ENCODE measurements at regions not wholly inside any gene's neighbourhood (a gene's known extent, or its start where the extent isn't known, plus 50 kb on each side); places are given as distances from the start of the nearest gene placed in this dataset.

DNA sequence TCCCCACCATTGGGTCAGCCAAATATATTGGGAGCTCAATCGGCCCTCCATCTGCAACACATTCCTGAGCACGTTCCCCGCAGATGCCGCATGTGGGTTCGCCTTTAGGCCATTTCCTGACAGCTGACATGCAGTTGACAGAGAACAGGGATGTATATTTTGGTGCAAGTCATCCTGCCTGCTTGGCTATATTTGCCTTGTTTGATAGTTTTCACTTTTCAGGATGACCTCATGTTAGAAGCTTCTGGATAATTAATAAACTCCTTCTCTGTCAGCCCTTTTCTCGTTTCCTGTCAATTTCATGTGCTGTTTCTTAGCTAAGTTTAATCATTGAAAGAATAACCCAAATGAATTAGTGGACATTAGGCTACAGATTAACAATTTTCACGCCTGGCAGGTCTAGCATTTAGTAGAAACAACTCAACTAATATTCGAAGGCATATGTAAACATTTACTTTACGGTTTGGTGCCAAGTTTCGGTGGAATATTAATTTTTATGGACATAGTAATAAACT is 105.8 kb upstream of the SLC5A12 start:
- peak; percentile 41 for DNase-seq (ENCODE audit: low read depth)
- H3K27ac Mint-ChIP-seq (ENCODE audit: unreplicated experiment): no peak overlapping the region

DNA sequence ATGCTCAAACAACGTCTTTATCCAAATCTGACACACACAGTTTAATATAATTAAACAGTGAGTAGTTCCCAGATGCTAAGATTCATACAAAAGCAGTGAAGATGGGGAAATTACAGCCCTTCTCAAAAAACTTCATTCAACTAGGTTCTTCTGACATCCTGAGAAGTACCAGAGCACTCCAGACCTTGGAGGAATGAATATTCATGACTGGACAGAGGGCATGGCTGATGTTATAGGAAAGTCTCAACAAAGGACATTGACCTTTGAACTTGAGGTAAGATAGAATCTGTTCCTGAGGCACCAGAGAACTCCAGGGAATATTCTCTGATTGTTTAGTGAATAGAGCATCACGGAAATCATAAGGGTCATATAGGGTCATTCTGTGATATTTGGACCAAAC is 106.4 kb upstream of the SLC5A12 start:
- DNase-seq (ENCODE audit: low read depth) (no peak), FAIRE-seq (no peak)
- Histone ChIP-seq H3K4me3 (ENCODE audit: insufficient read depth, low read depth, low read length) (no peak overlapping the region), H3K9me3 (ENCODE audit: insufficient read depth, low read depth, low read length) (peaks cover 6% of the 10 kb centered on the region), H3K79me2 (ENCODE audit: insufficient read depth, low read length) (no peaks in the 10 kb centered on the region), H2AFZ (ENCODE audit: low read depth, low read length) (no peak overlapping the region), H3K9ac (ENCODE audit: low read length) (no peak overlapping the region), H3K27me3 (ENCODE audit: insufficient read depth, low read length) (no peaks in the 10 kb centered on the region), H3K36me3 (ENCODE audit: insufficient read depth, low read length) (no peaks in the 10 kb centered on the region), H3K27ac (ENCODE audit: low read depth, low read length) (no peak overlapping the region), H4K20me1 (ENCODE audit: insufficient read depth, low read length) (no peaks in the 10 kb centered on the region), H3K4me2 (ENCODE audit: low read length) (no peak overlapping the region), H3K4me1 (ENCODE audit: insufficient read depth, low read length) (no peaks in the 10 kb centered on the region)
- no peak for TF ChIP-seq EZH2 (IDR thresholded peaks at IDR 0.05; ENCODE audit: insufficient read depth, low read length)
- TF ChIP-seq, protein P1, sequence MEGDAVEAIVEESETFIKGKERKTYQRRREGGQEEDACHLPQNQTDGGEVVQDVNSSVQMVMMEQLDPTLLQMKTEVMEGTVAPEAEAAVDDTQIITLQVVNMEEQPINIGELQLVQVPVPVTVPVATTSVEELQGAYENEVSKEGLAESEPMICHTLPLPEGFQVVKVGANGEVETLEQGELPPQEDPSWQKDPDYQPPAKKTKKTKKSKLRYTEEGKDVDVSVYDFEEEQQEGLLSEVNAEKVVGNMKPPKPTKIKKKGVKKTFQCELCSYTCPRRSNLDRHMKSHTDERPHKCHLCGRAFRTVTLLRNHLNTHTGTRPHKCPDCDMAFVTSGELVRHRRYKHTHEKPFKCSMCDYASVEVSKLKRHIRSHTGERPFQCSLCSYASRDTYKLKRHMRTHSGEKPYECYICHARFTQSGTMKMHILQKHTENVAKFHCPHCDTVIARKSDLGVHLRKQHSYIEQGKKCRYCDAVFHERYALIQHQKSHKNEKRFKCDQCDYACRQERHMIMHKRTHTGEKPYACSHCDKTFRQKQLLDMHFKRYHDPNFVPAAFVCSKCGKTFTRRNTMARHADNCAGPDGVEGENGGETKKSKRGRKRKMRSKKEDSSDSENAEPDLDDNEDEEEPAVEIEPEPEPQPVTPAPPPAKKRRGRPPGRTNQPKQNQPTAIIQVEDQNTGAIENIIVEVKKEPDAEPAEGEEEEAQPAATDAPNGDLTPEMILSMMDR (IDR thresholded peaks at IDR 0.05; ENCODE audit: insufficient read depth, low read depth, low read length): no peak
- H3K9me3 Mint-ChIP-seq (ENCODE audit: unreplicated experiment): peaks cover 15% of the 10 kb centered on the region
- H3K27ac Mint-ChIP-seq (ENCODE audit: unreplicated experiment): no peak overlapping the region
- peaks cover 2% of the 10 kb centered on the region for H3K36me3 Mint-ChIP-seq (ENCODE audit: low read depth, unreplicated experiment)
- H3K4me1 Mint-ChIP-seq (ENCODE audit: low read depth, unreplicated experiment): no peaks in the 10 kb centered on the region
- no peaks in the 10 kb centered on the region for H3K27me3 Mint-ChIP-seq (ENCODE audit: low read depth, unreplicated experiment)
- no peak overlapping the region for H3K4me3 Mint-ChIP-seq (ENCODE audit: unreplicated experiment)

More for the DNA sequence above, 105.8 kb upstream of the SLC5A12 start:
- H3K9me3 ChIP-seq (ENCODE audit: insufficient read depth, low read depth, low read length): peaks cover 6% of the 10 kb centered on the region
- no peak for FAIRE-seq
- Mint-ChIP-seq H3K27me3 (ENCODE audit: low read depth, unreplicated experiment) (no peaks in the 10 kb centered on the region), H3K9me3 (ENCODE audit: unreplicated experiment) (peaks cover 22% of the 10 kb centered on the region), H3K4me3 (ENCODE audit: unreplicated experiment) (no peak overlapping the region), H3K4me1 (ENCODE audit: low read depth, unreplicated experiment) (no peaks in the 10 kb centered on the region), H3K36me3 (ENCODE audit: low read depth, unreplicated experiment) (peaks cover 6% of the 10 kb centered on the region)
- no peak overlapping the region for H3K4me3 ChIP-seq (ENCODE audit: insufficient read depth, low read depth, low read length)
- H3K4me2 ChIP-seq (ENCODE audit: low read length): no peak overlapping the region
- H3K27me3 ChIP-seq (ENCODE audit: insufficient read depth, low read length): no peaks in the 10 kb centered on the region
- H4K20me1 ChIP-seq (ENCODE audit: insufficient read depth, low read length): no peaks in the 10 kb centered on the region
- H3K4me1 ChIP-seq (ENCODE audit: insufficient read depth, low read length): no peaks in the 10 kb centered on the region
- H3K9ac ChIP-seq (ENCODE audit: low read length): no peak overlapping the region
- H3K36me3 ChIP-seq (ENCODE audit: insufficient read depth, low read length): no peaks in the 10 kb centered on the region
- H2AFZ ChIP-seq (ENCODE audit: low read depth, low read length): no peak overlapping the region
- TF ChIP-seq, protein P1 (IDR thresholded peaks at IDR 0.05; ENCODE audit: insufficient read depth, low read depth, low read length): no peak
- no peak for TF ChIP-seq EZH2 (IDR thresholded peaks at IDR 0.05; ENCODE audit: insufficient read depth, low read length)
- H3K79me2 ChIP-seq (ENCODE audit: insufficient read depth, low read length): no peaks in the 10 kb centered on the region
- no peak overlapping the region for H3K27ac ChIP-seq (ENCODE audit: low read depth, low read length)

DNA sequence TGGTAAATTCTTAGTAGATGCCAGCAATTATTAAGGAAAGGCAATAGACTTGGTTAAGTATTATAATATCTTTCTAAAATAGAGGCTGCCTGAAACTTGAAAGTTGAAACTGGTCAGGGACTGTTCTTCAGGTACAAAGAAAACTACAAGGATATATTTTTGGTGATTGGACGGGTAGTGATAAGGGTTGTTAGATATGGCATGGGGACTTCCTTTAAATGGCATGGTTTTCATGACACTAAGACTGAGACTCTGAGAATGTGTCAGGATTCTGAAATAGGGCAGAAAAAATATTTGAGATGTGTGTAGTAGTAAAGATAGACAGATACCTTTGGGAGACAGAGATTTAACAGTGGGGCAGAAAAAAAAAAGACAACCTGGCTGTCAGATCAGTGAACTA is 108.4 kb upstream of the SLC5A12 start:
- H3K9ac ChIP-seq (ENCODE audit: low read length): no peak overlapping the region
- FAIRE-seq: no peak
- no peak overlapping the region for H3K4me2 ChIP-seq (ENCODE audit: low read length)
- H3K79me2 ChIP-seq (ENCODE audit: insufficient read depth, low read length): no peaks in the 10 kb centered on the region
- Mint-ChIP-seq H3K27me3 (ENCODE audit: low read depth, unreplicated experiment) (no peaks in the 10 kb centered on the region), H3K9me3 (ENCODE audit: unreplicated experiment) (peaks cover 1% of the 10 kb centered on the region), H3K4me3 (ENCODE audit: unreplicated experiment) (no peak overlapping the region), H3K27ac (ENCODE audit: unreplicated experiment) (no peak overlapping the region), H3K36me3 (ENCODE audit: low read depth, unreplicated experiment) (no peaks in the 10 kb centered on the region), H3K4me1 (ENCODE audit: low read depth, unreplicated experiment) (no peaks in the 10 kb centered on the region)
- no peaks in the 10 kb centered on the region for H4K20me1 ChIP-seq (ENCODE audit: insufficient read depth, low read length)
- no peak overlapping the region for H3K4me3 ChIP-seq (ENCODE audit: insufficient read depth, low read depth, low read length)
- H3K27ac ChIP-seq (ENCODE audit: low read depth, low read length): no peak overlapping the region
- TF ChIP-seq, protein P1 (IDR thresholded peaks at IDR 0.05; ENCODE audit: insufficient read depth, low read depth, low read length): no peak
- TF ChIP-seq EZH2 (IDR thresholded peaks at IDR 0.05; ENCODE audit: insufficient read depth, low read length): no peak
- H3K36me3 ChIP-seq (ENCODE audit: insufficient read depth, low read length): no peaks in the 10 kb centered on the region
- H3K4me1 ChIP-seq (ENCODE audit: insufficient read depth, low read length): no peaks in the 10 kb centered on the region
- DNase-seq (ENCODE audit: low read depth): no peak
- H3K9me3 ChIP-seq (ENCODE audit: insufficient read depth, low read depth, low read length): no peaks in the 10 kb centered on the region
- no peak overlapping the region for H2AFZ ChIP-seq (ENCODE audit: low read depth, low read length)
- H3K27me3 ChIP-seq (ENCODE audit: insufficient read depth, low read length): no peaks in the 10 kb centered on the region

Measured in astrocyte (in vitro differentiated cells and primary cell).